Osteoblast (primary cell): ENCODE measurements at regions not wholly inside any gene's neighbourhood (a gene's known extent, or its start where the extent isn't known, plus 50 kb on each side); places are given as distances from the start of the nearest gene placed in this dataset.

Experiments used
- DNase-seq: peaks from one replicate; pipeline ENCODE4 v3.0.0; 2011; ENCODE audit warnings: low spot score, mixed read lengths; ENCODE audit not compliant: insufficient read length; ENCODE audit errors: missing footprints
- H2AFZ ChIP-seq: 2 replicates; pipeline ENCODE4 v1.6.0; 2011; ENCODE audit warnings: mild to moderate bottlenecking, low read length
- H3K27ac ChIP-seq: 2 replicates; pipeline ENCODE4 v1.5.1; 2011; ENCODE audit warnings: mild to moderate bottlenecking, low read depth, low read length, moderate library complexity
- H3K27me3 ChIP-seq: 2 replicates; pipeline ENCODE4 v1.6.0; 2012; ENCODE audit warnings: mild to moderate bottlenecking, control low read depth, inconsistent platforms, low read length, moderate library complexity; ENCODE audit not compliant: insufficient read depth
- H3K36me3 ChIP-seq: 2 replicates; pipeline ENCODE4 v1.5.1; 2011; ENCODE audit warnings: mild to moderate bottlenecking, low read length, control low read depth, moderate library complexity; ENCODE audit not compliant: insufficient read depth
- H3K4me1 ChIP-seq: 2 replicates; pipeline ENCODE4 v1.5.1; 2011; ENCODE audit warnings: mild to moderate bottlenecking, low read length, control low read depth, moderate library complexity; ENCODE audit not compliant: insufficient read depth
- H3K4me2 ChIP-seq: 2 replicates; pipeline ENCODE4 v1.6.0; 2011; ENCODE audit warnings: mild to moderate bottlenecking, low read length; ENCODE audit not compliant: insufficient read depth
- H3K4me3 ChIP-seq: fragments of 200-600 bp; sonication (generic); 3 replicates; pipeline ENCODE4 v1.5.1; 2012; ENCODE audit warnings: mild to moderate bottlenecking, low read length, inconsistent platforms; ENCODE audit not compliant: insufficient read depth
- H3K79me2 ChIP-seq: 2 replicates; pipeline ENCODE4 v1.6.0; 2012; ENCODE audit warnings: mild to moderate bottlenecking, low read length, control low read depth, inconsistent platforms; ENCODE audit not compliant: insufficient read depth
- H3K9me3 ChIP-seq: 2 replicates; pipeline ENCODE4 v1.5.1; 2011; ENCODE audit warnings: low read depth, low read length, control low read depth
- H4K20me1 ChIP-seq: 2 replicates; pipeline ENCODE4 v1.6.0; 2012; ENCODE audit warnings: mild to moderate bottlenecking, low read length, control low read depth; ENCODE audit not compliant: insufficient read depth
- CTCF ChIP-seq: IDR thresholded peaks from 2 replicates; pipeline ENCODE4 v1.5.1; 2011; ENCODE audit warnings: mild to moderate bottlenecking, low read depth, low read length, moderate library complexity; ENCODE audit errors: extremely low read depth

GRCh38 chr4:166259081-166259480 lies 386.0 kb downstream of the TLL1 start:
- H2AFZ ChIP-seq: no peak overlapping the region
- TF ChIP-seq CTCF: no peak
- no peaks in the 10 kb centered on the region for H4K20me1 ChIP-seq
- no peaks in the 10 kb centered on the region for H3K9me3 ChIP-seq
- no peaks in the 10 kb centered on the region for H3K4me1 ChIP-seq
- no peak overlapping the region for H3K4me3 ChIP-seq
- H3K79me2 ChIP-seq: no peaks in the 10 kb centered on the region
- no peaks in the 10 kb centered on the region for H3K36me3 ChIP-seq
- no peak for DNase-seq
- H3K27ac ChIP-seq: no peak overlapping the region
- no peak overlapping the region for H3K4me2 ChIP-seq
- no peaks in the 10 kb centered on the region for H3K27me3 ChIP-seq

- Histone ChIP-seq H2AFZ (no peak overlapping the region), H3K9me3 (no peaks in the 10 kb centered on the region), H3K27me3 (no peaks in the 10 kb centered on the region), H3K36me3 (no peaks in the 10 kb centered on the region), H3K27ac (no peak overlapping the region), H3K4me2 (no peak overlapping the region), H4K20me1 (no peaks in the 10 kb centered on the region), H3K79me2 (no peaks in the 10 kb centered on the region), H3K4me3 (no peak overlapping the region), H3K4me1 (peaks cover 5% of the 10 kb centered on the region)
- TF ChIP-seq CTCF: no peak
- no peak for DNase-seq
These were observed 401.2 kb downstream of the TLL1 start for GRCh38 chr4:166274136-166274761.

GRCh38 chr4:166274775-166275174 lies 401.7 kb downstream of the TLL1 start:
- Histone ChIP-seq H4K20me1 (no peaks in the 10 kb centered on the region), H3K4me3 (no peak overlapping the region), H3K9me3 (no peaks in the 10 kb centered on the region), H3K36me3 (no peaks in the 10 kb centered on the region), H3K27ac (no peak overlapping the region), H2AFZ (no peak overlapping the region), H3K79me2 (no peaks in the 10 kb centered on the region), H3K4me2 (no peak overlapping the region), H3K27me3 (no peaks in the 10 kb centered on the region), H3K4me1 (peaks cover 5% of the 10 kb centered on the region)
- TF ChIP-seq CTCF: no peak
- DNase-seq: no peak

- DNase-seq: no peak
- no peaks in the 10 kb centered on the region for H3K9me3 ChIP-seq
- H3K36me3 ChIP-seq: no peaks in the 10 kb centered on the region
- no peak overlapping the region for H3K4me3 ChIP-seq
- no peak for TF ChIP-seq CTCF
- H3K4me1 ChIP-seq: peaks cover 5% of the 10 kb centered on the region
- no peak overlapping the region for H3K27ac ChIP-seq
- no peaks in the 10 kb centered on the region for H4K20me1 ChIP-seq
- H2AFZ ChIP-seq: no peak overlapping the region
- no peaks in the 10 kb centered on the region for H3K79me2 ChIP-seq
- peak overlapping the region; percentile 10 for H3K4me2 ChIP-seq
- H3K27me3 ChIP-seq: no peaks in the 10 kb centered on the region
These were observed 404.4 kb downstream of the TLL1 start for GRCh38 chr4:166277401-166277800.
